B cell (primary cell): ENCODE measurements at regions not wholly inside any gene's neighbourhood (a gene's known extent, or its start where the extent isn't known, plus 50 kb on each side); places are given as distances from the start of the nearest gene placed in this dataset.

Experiments
- EZH2 ChIP-seq: IDR thresholded peaks from 2 replicates; pipeline ENCODE4 v1.6.1; 2012; ENCODE audit warnings: borderline replicate concordance, low read depth, mild to moderate bottlenecking, moderate library complexity, low read length; ENCODE audit not compliant: insufficient read depth, poor library complexity, severe bottlenecking
- TF ChIP-seq, protein P1 (sequence below): fragments of 200-600 bp; IDR thresholded peaks from one replicate; pipeline ENCODE4 v1.8.0; 2022; ENCODE audit warnings: antibody characterized with exemption, mild to moderate bottlenecking

GRCh38 chr4:77225022-77225421 lies 68.0 kb downstream of the CCNG2 start:
- TF ChIP-seq, protein P1, sequence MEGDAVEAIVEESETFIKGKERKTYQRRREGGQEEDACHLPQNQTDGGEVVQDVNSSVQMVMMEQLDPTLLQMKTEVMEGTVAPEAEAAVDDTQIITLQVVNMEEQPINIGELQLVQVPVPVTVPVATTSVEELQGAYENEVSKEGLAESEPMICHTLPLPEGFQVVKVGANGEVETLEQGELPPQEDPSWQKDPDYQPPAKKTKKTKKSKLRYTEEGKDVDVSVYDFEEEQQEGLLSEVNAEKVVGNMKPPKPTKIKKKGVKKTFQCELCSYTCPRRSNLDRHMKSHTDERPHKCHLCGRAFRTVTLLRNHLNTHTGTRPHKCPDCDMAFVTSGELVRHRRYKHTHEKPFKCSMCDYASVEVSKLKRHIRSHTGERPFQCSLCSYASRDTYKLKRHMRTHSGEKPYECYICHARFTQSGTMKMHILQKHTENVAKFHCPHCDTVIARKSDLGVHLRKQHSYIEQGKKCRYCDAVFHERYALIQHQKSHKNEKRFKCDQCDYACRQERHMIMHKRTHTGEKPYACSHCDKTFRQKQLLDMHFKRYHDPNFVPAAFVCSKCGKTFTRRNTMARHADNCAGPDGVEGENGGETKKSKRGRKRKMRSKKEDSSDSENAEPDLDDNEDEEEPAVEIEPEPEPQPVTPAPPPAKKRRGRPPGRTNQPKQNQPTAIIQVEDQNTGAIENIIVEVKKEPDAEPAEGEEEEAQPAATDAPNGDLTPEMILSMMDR: no peak
- no peak for TF ChIP-seq EZH2
